ENCODE measurements at regions not wholly inside any gene's neighbourhood (a gene's known extent, or its start where the extent isn't known, plus 50 kb on each side); places are given as distances from the start of the nearest gene placed in this dataset.
"Not testable (repeated sequence)": the region's sequence is repeated elsewhere in the genome, so short reads cannot be mapped to it uniquely, and the experiment has no call there.

DNA sequence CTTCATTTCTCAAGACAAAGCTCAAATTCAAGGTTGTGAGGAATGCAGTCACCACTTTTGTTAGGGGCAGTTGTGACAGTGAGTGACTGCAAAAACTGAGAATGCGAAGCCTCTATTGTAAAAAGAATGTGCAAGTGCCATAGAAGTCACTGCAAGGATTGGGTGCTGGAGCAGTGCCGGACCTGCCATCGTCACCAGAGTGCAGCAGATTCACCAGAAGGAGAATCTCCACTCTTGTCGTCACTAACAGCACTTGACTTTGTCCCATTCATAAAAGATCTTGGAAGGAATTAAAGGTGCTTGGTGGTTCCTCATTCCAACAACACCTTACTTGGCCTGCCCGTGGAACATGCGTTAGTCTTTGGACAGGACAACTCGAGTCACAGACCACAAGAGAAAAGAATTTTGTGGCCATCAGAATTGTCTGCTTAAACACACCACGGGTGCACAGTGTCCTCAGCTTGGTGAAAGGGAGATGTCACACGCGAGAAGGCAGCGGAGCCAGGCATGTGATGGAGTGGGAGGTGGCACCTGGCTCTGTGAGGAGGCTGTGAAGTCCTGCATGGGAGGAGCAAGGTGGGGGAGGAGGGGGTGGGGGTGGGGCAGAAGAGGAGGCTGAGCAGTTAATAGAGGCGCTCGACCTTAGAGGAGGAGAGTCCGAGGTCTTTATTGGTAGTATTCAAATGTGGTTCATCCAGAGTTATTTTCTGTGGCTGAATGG is 100.9 kb upstream of the SPDYE9 start:
- TF ChIP-seq, protein P1, sequence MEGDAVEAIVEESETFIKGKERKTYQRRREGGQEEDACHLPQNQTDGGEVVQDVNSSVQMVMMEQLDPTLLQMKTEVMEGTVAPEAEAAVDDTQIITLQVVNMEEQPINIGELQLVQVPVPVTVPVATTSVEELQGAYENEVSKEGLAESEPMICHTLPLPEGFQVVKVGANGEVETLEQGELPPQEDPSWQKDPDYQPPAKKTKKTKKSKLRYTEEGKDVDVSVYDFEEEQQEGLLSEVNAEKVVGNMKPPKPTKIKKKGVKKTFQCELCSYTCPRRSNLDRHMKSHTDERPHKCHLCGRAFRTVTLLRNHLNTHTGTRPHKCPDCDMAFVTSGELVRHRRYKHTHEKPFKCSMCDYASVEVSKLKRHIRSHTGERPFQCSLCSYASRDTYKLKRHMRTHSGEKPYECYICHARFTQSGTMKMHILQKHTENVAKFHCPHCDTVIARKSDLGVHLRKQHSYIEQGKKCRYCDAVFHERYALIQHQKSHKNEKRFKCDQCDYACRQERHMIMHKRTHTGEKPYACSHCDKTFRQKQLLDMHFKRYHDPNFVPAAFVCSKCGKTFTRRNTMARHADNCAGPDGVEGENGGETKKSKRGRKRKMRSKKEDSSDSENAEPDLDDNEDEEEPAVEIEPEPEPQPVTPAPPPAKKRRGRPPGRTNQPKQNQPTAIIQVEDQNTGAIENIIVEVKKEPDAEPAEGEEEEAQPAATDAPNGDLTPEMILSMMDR (conservative IDR thresholded peaks at IDR 0.05): not testable (repeated sequence)
- TF ChIP-seq ZFX (IDR thresholded peaks at IDR 0.05): not testable (repeated sequence)

Measured in C4-2B (cell line).